Adrenal gland (tissue), 9 donors: ENCODE measurements at regions not wholly inside any gene's neighbourhood (a gene's known extent, or its start where the extent isn't known, plus 50 kb on each side); places are given as distances from the start of the nearest gene placed in this dataset.

Experiments
- DNase-seq, 7 donors: peaks; one replicate each; pipeline ENCODE4 v3.0.0-alpha.2; 2019 to 2020
- H3K27ac ChIP-seq, 5 donors: fragments of 200-600 bp; sonication (generic) in 4 of 5; 1 replicate in 3 of 5; 2 replicates in 2 of 5; pipeline versions ENCODE4 v1.5.1 to v1.8.0; 2016 to 2020; ENCODE audit warnings: mild to moderate bottlenecking in 1 of 5
- H3K27me3 ChIP-seq: fragments of 200-600 bp; 2 replicates; pipeline ENCODE4 v1.8.0; 2021
- H3K36me3 ChIP-seq, 2 donors: fragments of 200-600 bp; replicated peaks in 1 of 2; 1 replicate in 1 of 2; 2 replicates in 1 of 2; pipeline versions ENCODE4 v1.5.1 to v1.8.0; 2018 to 2022
- H3K4me1 ChIP-seq, 2 donors: fragments of 200-600 bp; replicated peaks in 1 of 2; 1 replicate in 1 of 2; 2 replicates in 1 of 2; pipeline versions ENCODE4 v1.5.1 to v1.8.0; 2018 to 2021
- H3K4me3 ChIP-seq, 4 donors: fragments of 200-600 bp; sonication (generic) in 3 of 4; one replicate each; pipeline ENCODE4 v1.5.1; 2016 to 2018
- H3K9me3 ChIP-seq, 3 donors: fragments of 200-600 bp; sonication (generic) in 1 of 3; replicated peaks in 1 of 3; 1 replicate in 2 of 3; 2 replicates in 1 of 3; pipeline versions ENCODE4 v1.5.1 to v1.8.0; 2016 to 2021
- CTCF ChIP-seq, 6 experiments: fragments of 450-650 bp in 4 of 6; fragments of 200-600 bp in 2 of 6; sonication (generic) in 1 of 6; IDR thresholded peaks; 1 replicate in 5 of 6; 2 replicates in 1 of 6; pipeline versions ENCODE4 v1.5.1 to v1.8.0; 2016 to 2021; ENCODE audit warnings: antibody characterized with exemption in 6 of 6, mild to moderate bottlenecking in 2 of 6, moderate library complexity in 1 of 6
- POLR2A ChIP-seq, 2 donors: fragments of 450-650 bp; IDR thresholded peaks; one replicate each; pipeline ENCODE4 v1.6.1; 2017; ENCODE audit warnings: antibody characterized with exemption in 2 of 2, mild to moderate bottlenecking in 2 of 2, moderate library complexity in 1 of 2
- WGBS, 4 donors: extraction: QIAGEN DNeasy Blood & Tissue Kit in 2 of 4; methylation state at CpG; one replicate each; pipeline versions ENCODE4 v1.1.5 to v1.1.7; 2013 to 2017; 5-methylcytosine and 5-hydroxymethylcytosine counted together
- intact Hi-C, 2 donors: fragments of 100-400 bp; cut with DNase I; formaldehyde crosslinking; loops; one replicate each; pipeline versions ENCODE4 v1.14.1 to v1.15.0; 2022 to 2023
- donor health status: healthy with polysubstance abuse.
- donor health status: Bipolar disorder and iron deficiency.
- donor health status: DM: yes; HTN: yes; CAD: no.
- donor health status: DM: no; HTN: no; CAD: no.
- donor health status: DM: no; HTN: no; CAD: no.

- no peak overlapping the region for H3K27ac ChIP-seq
- intact Hi-C loops, result no loop called here
- no peaks in the 10 kb centered on the region for H3K9me3 ChIP-seq
- no peaks in the 10 kb centered on the region for H3K4me1 ChIP-seq
- H3K4me3 ChIP-seq, result no peak overlapping the region
- TF ChIP-seq CTCF (IDR thresholded peaks at IDR 0.05) (no peak), POLR2A (IDR thresholded peaks at IDR 0.05) (no peak)
- H3K36me3 ChIP-seq, result no peaks in the 10 kb centered on the region
- WGBS, 4 donors, result 86 to 92% (median 87%) methylated on average over 1 of the region's 1 CpG
- DNase-seq, result no peak
- no peaks in the 10 kb centered on the region for H3K27me3 ChIP-seq
Observed at GRCh38 chr10:91146146-91146545, 74.3 kb upstream of the PCGF5 start.

GRCh38 chr10:91149550-91149949, 70.9 kb upstream of the PCGF5 start:
- Histone ChIP-seq H3K4me1 (no peaks in the 10 kb centered on the region), H3K27me3 (no peaks in the 10 kb centered on the region), H3K36me3 (no peaks in the 10 kb centered on the region), H3K27ac (no peak overlapping the region), H3K9me3 (no peaks in the 10 kb centered on the region), H3K4me3 (no peak overlapping the region)
- no peak for DNase-seq
- intact Hi-C loops, result no loop called here
- 91 to 95% (median 93%) methylated on average over 3 of the region's 3 CpGs for WGBS, 4 donors
- TF ChIP-seq POLR2A (IDR thresholded peaks at IDR 0.05) (no peak), CTCF (IDR thresholded peaks at IDR 0.05) (no peak)

GRCh38 chr10:91150631-91151030, 69.8 kb upstream of the PCGF5 start:
- Histone ChIP-seq H3K36me3 (no peaks in the 10 kb centered on the region), H3K4me1 (no peaks in the 10 kb centered on the region), H3K27ac (no peak overlapping the region), H3K4me3 (no peak overlapping the region), H3K9me3 (no peaks in the 10 kb centered on the region), H3K27me3 (no peaks in the 10 kb centered on the region)
- 92 to 97% (median 96%) methylated on average over 3 of the region's 3 CpGs for WGBS, 4 donors
- TF ChIP-seq POLR2A (IDR thresholded peaks at IDR 0.05) (no peak), CTCF (IDR thresholded peaks at IDR 0.05) (no peak)
- DNase-seq, result no peak
- intact Hi-C loops, result no loop called here

- Histone ChIP-seq H3K36me3 (no peaks in the 10 kb centered on the region), H3K27me3 (no peaks in the 10 kb centered on the region), H3K27ac (no peak overlapping the region), H3K4me1 (no peaks in the 10 kb centered on the region), H3K4me3 (no peak overlapping the region), H3K9me3 (no peaks in the 10 kb centered on the region)
- 88 to 96% (median 91%) methylated on average over 11 to 29 of the region's 29 CpGs for WGBS, 4 donors
- intact Hi-C loops, result no loop called here
- TF ChIP-seq POLR2A (IDR thresholded peaks at IDR 0.05) (no peak), CTCF (IDR thresholded peaks at IDR 0.05) (no peak)
- DNase-seq, result no peak
Observed at GRCh38 chr10:91153508-91153907, 67.0 kb upstream of the PCGF5 start.
